HG03521 (cell line): ENCODE measurements at regions not wholly inside any gene's neighbourhood (a gene's known extent, or its start where the extent isn't known, plus 50 kb on each side); places are given as distances from the start of the nearest gene placed in this dataset.
"Not testable (repeated sequence)": the region's sequence is repeated elsewhere in the genome, so short reads cannot be mapped to it uniquely, and the experiment has no call there.

Experiments used
- ATAC-seq: cut with Tn5 transposase; IDR thresholded peaks from one replicate; pipeline ENCODE4 v1.9.1; 2021; ENCODE audit warnings: mild to moderate bottlenecking, moderate library complexity; ENCODE audit not compliant: unreplicated experiment

- ATAC-seq, result no peak
Observed at GRCh38 chr4:184906480-184907097, 80.8 kb upstream of the ACSL1 start.

DNA sequence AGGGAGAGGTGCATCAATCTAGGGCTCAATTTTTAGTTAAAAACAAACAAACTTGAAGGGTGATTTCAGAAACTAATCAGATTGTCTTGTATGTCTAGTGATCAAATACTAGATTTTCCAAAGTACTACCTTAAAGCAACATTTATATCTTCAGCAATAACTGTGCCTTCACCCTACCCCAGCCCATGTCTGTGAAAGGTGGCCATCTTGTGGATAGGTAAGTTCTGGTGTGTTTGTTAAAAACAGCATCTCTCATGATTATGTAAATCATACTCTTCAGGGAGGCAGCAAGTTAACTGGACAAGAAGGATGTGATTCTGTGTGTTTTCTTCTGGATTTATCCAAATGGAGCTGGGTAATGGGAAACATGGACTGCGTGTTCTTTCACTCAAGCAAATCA lies 81.4 kb upstream of the ACSL1 start:
- no peak for ATAC-seq

DNA sequence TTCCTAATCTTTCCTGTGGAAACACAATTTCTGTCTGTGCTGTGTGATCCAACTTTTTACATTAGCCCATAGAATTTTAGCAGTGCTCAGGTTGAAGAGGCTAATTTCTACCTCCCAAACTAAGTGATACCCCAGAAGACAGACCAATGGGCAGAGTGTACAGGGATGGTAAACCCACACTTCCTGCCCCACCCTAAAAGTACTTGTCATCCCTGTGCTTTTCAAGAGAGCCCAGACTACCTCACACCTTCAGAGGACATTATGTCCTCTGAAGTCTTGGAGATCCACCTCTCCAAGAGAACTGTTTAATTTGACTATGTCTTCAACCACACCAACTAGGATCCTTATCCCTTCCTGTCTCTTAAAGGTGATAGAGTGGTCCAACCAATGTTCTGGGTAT lies 82.0 kb upstream of the ACSL1 start:
- no peak for ATAC-seq

DNA sequence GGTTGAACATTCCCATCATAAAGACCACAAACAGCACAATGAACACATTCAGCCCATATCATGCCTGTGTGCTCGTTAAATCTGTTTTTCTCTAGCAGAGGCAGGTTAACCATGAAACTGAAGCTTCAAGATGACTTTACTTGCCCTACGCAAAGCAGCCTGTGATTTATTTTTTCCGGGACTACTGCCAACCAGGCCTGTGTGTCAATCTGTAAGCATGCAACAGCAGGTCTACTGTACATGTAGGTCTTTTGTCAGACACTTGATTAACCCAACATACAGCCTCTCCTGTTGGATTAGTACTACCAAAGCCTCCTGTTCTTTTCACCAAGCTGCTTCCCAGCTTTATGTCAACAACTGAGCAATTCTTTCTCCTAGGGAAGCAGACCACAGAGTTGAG lies 85.5 kb upstream of the ACSL1 start:
- ATAC-seq, result no peak

- no peak for ATAC-seq
Observed at GRCh38 chr4:184913356-184914143, 87.8 kb upstream of the ACSL1 start.

DNA sequence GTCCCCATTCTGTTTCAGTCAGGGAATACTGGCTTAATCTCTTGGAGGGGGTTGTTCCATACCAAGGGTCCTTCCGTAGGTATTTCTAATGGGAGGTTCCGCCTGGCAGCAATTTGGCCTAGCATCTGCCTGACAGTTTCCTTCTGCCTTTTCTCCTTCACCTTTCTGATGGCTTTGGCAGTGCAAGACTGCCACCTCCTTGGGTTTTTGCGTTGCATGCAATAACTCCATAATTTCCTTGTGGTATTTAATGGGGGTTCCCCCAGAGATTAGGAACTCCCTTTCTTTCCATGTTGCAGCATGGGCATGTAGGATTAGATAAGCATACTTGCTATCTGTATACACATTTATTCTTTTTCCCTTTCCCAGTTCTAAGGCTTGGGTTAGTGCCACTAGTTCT lies 93.0 kb upstream of the ACSL1 start:
- not testable (repeated sequence) for ATAC-seq

DNA sequence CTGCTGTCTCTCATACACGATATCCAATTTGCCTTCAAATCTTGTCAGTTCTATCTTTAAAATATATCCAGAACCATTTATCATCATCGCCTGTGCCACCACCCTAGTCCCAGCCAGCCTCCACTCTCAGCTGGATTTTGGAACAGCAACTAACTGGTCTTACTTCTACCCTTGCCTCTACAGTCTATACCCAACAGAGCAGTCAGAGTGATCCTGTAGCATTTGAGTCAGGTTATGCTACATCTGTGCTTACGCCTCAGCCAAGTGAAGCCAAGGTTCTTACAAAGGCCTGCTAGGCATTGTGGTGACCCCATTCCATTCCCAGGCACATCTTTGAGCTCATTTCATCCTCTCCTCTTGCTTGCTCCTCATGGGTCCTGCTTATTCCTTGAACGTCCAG lies 95.7 kb upstream of the ACSL1 start:
- no peak for ATAC-seq

GRCh38 chr4:184922301-184922700 lies 96.0 kb upstream of the HELT start:
- ATAC-seq, result no peak

GRCh38 chr4:184924516-184924915 lies 93.8 kb upstream of the HELT start:
- no peak for ATAC-seq

GRCh38 chr4:184929476-184929875 lies 88.8 kb upstream of the HELT start:
- no peak for ATAC-seq

DNA sequence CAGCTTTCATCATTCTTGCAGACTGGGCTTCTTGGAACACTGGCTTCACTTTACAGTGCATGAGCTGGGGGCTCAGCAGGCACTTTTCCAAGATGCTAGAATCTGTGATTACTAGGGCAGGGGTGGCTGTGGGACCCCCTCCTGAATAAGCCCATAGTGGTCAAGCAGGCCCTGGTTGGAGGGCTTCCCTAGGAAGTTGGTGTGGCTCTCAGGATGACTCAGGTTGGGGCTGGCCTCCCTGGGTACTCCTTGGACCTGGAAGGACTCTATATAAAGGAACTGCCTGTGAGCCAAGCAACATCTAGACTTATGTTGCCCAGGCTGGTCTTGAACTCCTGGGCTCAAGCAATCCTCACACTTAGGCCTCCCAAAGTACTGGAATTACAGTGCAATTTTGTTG lies 88.3 kb upstream of the HELT start:
- no peak for ATAC-seq

- ATAC-seq, result no peak
Observed at GRCh38 chr4:184932343-184932742, 85.9 kb upstream of the HELT start.

- no peak for ATAC-seq
Observed at GRCh38 chr4:184933311-184933710, 85.0 kb upstream of the HELT start.

DNA sequence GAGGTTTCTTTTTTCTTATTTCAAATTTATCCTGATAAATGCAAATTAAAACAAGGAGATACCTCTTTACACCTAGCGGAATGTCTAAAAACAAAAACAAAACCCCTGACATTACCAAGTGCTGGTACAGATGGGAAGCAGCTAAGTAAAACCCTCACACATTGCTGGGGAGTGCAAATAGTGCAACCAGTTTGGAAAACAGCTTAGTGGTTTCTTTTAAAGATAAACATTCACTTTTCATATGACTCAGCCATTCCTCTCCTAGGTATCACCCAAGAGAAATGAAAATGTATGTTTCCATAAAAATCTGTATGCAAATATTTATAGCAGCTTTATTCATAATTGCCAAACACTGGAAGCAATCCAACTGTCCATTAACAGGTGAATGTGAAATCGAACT lies 84.1 kb upstream of the HELT start:
- ATAC-seq, result no peak

DNA sequence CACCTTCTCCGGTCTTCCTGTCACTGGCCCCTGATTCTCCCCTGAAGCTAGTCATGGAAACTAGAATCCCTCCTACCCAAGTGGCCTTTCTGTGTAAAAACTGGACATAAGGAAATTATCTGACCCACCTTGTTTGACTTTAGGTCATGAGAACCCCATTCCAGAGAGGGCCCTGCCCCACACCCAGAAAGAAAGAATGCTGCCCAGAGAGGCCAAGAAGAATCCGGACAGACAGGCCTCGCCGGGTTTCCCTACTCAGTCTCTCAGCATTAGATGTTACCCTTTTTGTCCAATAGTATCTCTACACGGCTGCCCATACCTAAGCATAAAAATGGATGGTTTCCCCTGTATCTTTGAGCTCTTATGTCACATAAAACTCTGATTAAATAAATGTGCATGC lies 83.3 kb upstream of the HELT start:
- no peak for ATAC-seq

DNA sequence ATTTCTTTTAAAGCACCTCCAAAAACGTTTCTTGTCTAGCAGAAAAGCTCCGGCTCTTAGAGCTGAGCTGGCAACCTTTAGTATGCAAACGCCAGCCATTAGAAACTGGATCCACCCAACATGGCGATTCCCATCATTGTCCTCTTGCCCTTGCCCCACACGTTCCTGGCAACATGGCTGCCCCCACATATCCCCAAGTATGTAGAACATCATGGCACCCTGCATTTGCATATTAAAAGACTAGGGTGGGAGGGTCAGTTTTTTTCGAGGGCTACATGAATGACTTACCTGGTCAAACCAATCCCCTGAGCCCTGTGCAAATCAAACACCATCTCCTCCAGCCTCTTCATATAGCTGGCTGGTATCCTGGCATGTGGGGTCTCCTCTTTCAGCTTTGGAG lies 82.2 kb upstream of the HELT start:
- no peak for ATAC-seq

GRCh38 chr4:184937030-184937710 lies 81.1 kb upstream of the HELT start:
- no peak for ATAC-seq

- ATAC-seq, result no peak
Observed at GRCh38 chr4:184937745-184938144, 80.5 kb upstream of the HELT start.

GRCh38 chr4:184938871-184939270 lies 79.4 kb upstream of the HELT start:
- no peak for ATAC-seq

DNA sequence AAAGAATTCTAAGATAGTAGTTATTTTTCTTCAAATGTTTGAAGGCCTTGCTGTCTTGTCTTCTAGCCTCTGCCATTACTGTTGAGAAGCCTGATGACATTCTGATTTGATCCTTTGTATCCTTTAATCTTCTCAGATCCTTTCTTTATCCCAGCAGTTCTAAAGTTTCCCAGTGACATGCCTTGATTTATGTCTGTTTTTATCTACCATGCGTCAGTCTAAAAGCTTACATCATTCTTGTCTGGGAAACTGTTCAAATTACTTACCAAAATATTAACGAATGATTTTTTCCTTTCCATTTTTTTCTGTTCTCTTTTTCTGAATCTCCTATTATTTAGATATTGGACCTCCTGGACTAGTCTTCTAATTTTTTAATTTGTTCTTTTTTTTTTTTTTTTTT lies 78.3 kb upstream of the HELT start:
- ATAC-seq, result no peak

DNA sequence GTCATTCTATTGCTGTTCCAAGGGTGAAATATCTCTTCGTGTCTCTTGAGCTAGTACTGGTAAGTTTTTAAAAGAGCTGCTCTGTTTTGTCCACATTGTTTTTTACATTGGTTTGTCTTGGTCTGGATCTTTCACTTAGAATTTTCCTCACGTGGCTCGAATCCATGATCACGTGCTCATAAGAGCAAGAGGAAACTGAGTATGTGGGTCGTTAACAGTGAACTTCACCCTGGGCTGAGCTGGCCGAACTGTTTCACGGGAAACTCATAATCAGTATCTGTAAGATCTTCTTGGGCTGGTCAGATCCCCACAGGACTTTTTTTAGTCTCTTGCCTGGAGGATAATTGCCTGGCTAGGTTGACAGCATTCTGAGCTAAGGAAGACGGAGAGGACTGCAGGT lies 77.8 kb upstream of the HELT start:
- no peak for ATAC-seq
